ENCODE measurements at regions not wholly inside any gene's neighbourhood (a gene's known extent, or its start where the extent isn't known, plus 50 kb on each side); places are given as distances from the start of the nearest gene placed in this dataset.

DNA sequence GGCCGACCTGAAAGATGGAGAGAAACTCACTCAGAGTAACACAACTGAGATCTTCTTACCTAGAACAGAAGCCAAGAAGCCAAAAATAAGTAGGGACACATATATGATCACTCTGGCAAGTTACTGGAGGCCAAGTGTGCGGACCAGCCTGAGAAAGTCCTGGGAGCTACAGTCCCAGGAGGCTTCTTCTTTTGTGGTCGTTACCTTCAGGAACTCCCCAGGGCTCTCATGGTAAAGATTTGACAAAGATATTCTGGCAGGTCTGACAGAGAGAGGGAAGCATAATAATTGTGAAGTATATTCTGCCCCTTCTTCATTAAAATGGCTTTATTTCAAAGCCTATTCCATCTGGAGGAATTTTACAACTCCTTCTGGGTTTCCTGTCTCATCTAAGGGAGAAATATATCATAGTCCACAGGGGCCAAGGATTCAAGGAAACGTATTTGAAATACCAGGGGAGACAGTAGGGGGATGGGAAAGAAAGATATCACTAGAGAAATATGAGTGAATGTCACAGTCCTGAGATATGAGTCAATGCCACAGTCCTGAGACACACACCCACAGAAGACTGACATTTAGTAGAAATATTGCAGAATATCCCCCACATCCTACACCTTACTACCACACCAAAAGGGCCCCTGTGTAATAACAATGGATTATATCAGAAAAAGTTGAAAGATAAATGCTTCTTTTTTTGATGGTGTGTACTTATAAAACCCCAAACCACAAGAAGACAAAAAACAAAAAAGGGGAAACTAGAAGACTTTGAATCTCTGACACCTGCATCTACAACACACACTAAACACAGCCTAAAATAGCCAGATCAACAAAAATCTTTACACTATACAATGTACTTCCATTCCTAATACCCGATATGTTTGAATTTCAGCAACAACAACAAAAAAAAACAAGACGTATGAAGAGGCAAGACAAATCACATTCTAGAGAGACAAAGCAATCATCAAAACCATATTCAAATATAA is 594.2 kb upstream of the NRG3 start:
- DNase-seq = no peak
- CTCF ChIA-PET = no interaction called here
- no TSS peak for BruUV-seq (replicated peaks)
- TF ChIP-seq CTCF (IDR thresholded peaks at IDR 0.05; ENCODE audit: unreplicated experiment) = no peak
- Mint-ChIP-seq H3K4me1 (ENCODE audit: low read depth, unreplicated experiment) (no peaks in the 10 kb centered on the region), H3K4me3 (ENCODE audit: low read depth, unreplicated experiment) (no peak overlapping the region), H3K9me3 (ENCODE audit: low read depth, unreplicated experiment) (no peaks in the 10 kb centered on the region), H3K27me3 (ENCODE audit: unreplicated experiment) (no peaks in the 10 kb centered on the region), H3K36me3 (ENCODE audit: insufficient read depth, unreplicated experiment) (no peaks in the 10 kb centered on the region), H3K27ac (ENCODE audit: unreplicated experiment) (no peak overlapping the region)
- intact Hi-C loops (cut with micrococcal nuclease; ENCODE audit: unreplicated experiment) = no loop called here

- intact Hi-C loops (cut with micrococcal nuclease; ENCODE audit: unreplicated experiment) = no loop called here
- no peak for TF ChIP-seq CTCF (IDR thresholded peaks at IDR 0.05; ENCODE audit: unreplicated experiment)
- CTCF ChIA-PET = interaction anchor here (0.5 kb wide), 1 partner anchor 763 kb away, joined by 3 read pairs; no protein-coding TSS in a partner anchor
- H3K4me3 Mint-ChIP-seq (ENCODE audit: low read depth, unreplicated experiment) = no peak overlapping the region
- DNase-seq = no peak
- no peak overlapping the region for H3K27ac Mint-ChIP-seq (ENCODE audit: unreplicated experiment)
- H3K9me3 Mint-ChIP-seq (ENCODE audit: low read depth, unreplicated experiment) = peaks cover 5% of the 10 kb centered on the region
- BruUV-seq (replicated peaks) = no TSS peak
- H3K27me3 Mint-ChIP-seq (ENCODE audit: unreplicated experiment) = peaks cover 13% of the 10 kb centered on the region
- H3K4me1 Mint-ChIP-seq (ENCODE audit: low read depth, unreplicated experiment) = no peaks in the 10 kb centered on the region
- no peaks in the 10 kb centered on the region for H3K36me3 Mint-ChIP-seq (ENCODE audit: insufficient read depth, unreplicated experiment)
Measured at GRCh38 chr10:81288544-81288943, 586.5 kb upstream of the NRG3 start.

- TF ChIP-seq CTCF (IDR thresholded peaks at IDR 0.05; ENCODE audit: unreplicated experiment) = no peak
- CTCF ChIA-PET = no interaction called here
- no peaks in the 10 kb centered on the region for H3K4me1 Mint-ChIP-seq (ENCODE audit: low read depth, unreplicated experiment)
- intact Hi-C loops (cut with micrococcal nuclease; ENCODE audit: unreplicated experiment) = no loop called here
- no peak overlapping the region for H3K4me3 Mint-ChIP-seq (ENCODE audit: low read depth, unreplicated experiment)
- BruUV-seq (replicated peaks) = no TSS peak
- H3K27ac Mint-ChIP-seq (ENCODE audit: unreplicated experiment) = no peak overlapping the region
- no peaks in the 10 kb centered on the region for H3K27me3 Mint-ChIP-seq (ENCODE audit: unreplicated experiment)
- H3K36me3 Mint-ChIP-seq (ENCODE audit: insufficient read depth, unreplicated experiment) = no peaks in the 10 kb centered on the region
- DNase-seq = no peak
- no peaks in the 10 kb centered on the region for H3K9me3 Mint-ChIP-seq (ENCODE audit: low read depth, unreplicated experiment)
Measured at GRCh38 chr10:81297292-81297691, 577.7 kb upstream of the NRG3 start.

GRCh38 chr10:81303656-81304055 is 571.3 kb upstream of the NRG3 start:
- intact Hi-C loops (cut with micrococcal nuclease; ENCODE audit: unreplicated experiment) = no loop called here
- no peaks in the 10 kb centered on the region for H3K9me3 Mint-ChIP-seq (ENCODE audit: low read depth, unreplicated experiment)
- H3K4me3 Mint-ChIP-seq (ENCODE audit: low read depth, unreplicated experiment) = no peak overlapping the region
- CTCF ChIA-PET = no interaction called here
- H3K4me1 Mint-ChIP-seq (ENCODE audit: low read depth, unreplicated experiment) = no peaks in the 10 kb centered on the region
- H3K27me3 Mint-ChIP-seq (ENCODE audit: unreplicated experiment) = no peaks in the 10 kb centered on the region
- no peaks in the 10 kb centered on the region for H3K36me3 Mint-ChIP-seq (ENCODE audit: insufficient read depth, unreplicated experiment)
- H3K27ac Mint-ChIP-seq (ENCODE audit: unreplicated experiment) = no peak overlapping the region
- BruUV-seq (replicated peaks) = no TSS peak
- no peak for TF ChIP-seq CTCF (IDR thresholded peaks at IDR 0.05; ENCODE audit: unreplicated experiment)
- DNase-seq = no peak
